ENCODE measurements at regions not wholly inside any gene's neighbourhood (a gene's known extent, or its start where the extent isn't known, plus 50 kb on each side); places are given as distances from the start of the nearest gene placed in this dataset.

- no peak for DNase-seq (ENCODE audit: extremely low read depth, low read depth, low spot score)
Observed at GRCh38 chr12:93279565-93280412, 97.9 kb upstream of the NUDT4 start.

GRCh38 chr12:93287149-93287548 is 90.6 kb upstream of the NUDT4 start:
- DNase-seq (ENCODE audit: extremely low read depth, low read depth, low spot score): no peak

GRCh38 chr12:93288626-93289025 is 89.1 kb upstream of the NUDT4 start:
- no peak for DNase-seq (ENCODE audit: extremely low read depth, low read depth, low spot score)

GRCh38 chr12:93290391-93290790 is 87.3 kb upstream of the NUDT4 start:
- DNase-seq (ENCODE audit: extremely low read depth, low read depth, low spot score): no peak

GRCh38 chr12:93292213-93292612 is 85.5 kb upstream of the NUDT4 start:
- DNase-seq (ENCODE audit: extremely low read depth, low read depth, low spot score): no peak

GRCh38 chr12:93292731-93293566 is 84.8 kb upstream of the NUDT4 start:
- DNase-seq (ENCODE audit: extremely low read depth, low read depth, low spot score): no peak

GRCh38 chr12:93297032-93297431 is 80.7 kb upstream of the NUDT4 start:
- DNase-seq (ENCODE audit: extremely low read depth, low read depth, low spot score): no peak

GRCh38 chr12:93297536-93297935 is 80.2 kb upstream of the NUDT4 start:
- DNase-seq (ENCODE audit: extremely low read depth, low read depth, low spot score): no peak

GRCh38 chr12:93299262-93299846 is 78.4 kb upstream of the NUDT4 start:
- DNase-seq (ENCODE audit: extremely low read depth, low read depth, low spot score): no peak

GRCh38 chr12:93300611-93301021 is 77.1 kb upstream of the NUDT4 start:
- no peak for DNase-seq (ENCODE audit: extremely low read depth, low read depth, low spot score)

- no peak for DNase-seq (ENCODE audit: extremely low read depth, low read depth, low spot score)
Observed at GRCh38 chr12:93302331-93303229, 75.1 kb upstream of the NUDT4 start.

- DNase-seq (ENCODE audit: extremely low read depth, low read depth, low spot score): no peak
Observed at GRCh38 chr12:93306636-93307035, 71.1 kb upstream of the NUDT4 start.

GRCh38 chr12:93308281-93308680 is 69.4 kb upstream of the NUDT4 start:
- DNase-seq (ENCODE audit: extremely low read depth, low read depth, low spot score): no peak

GRCh38 chr12:93311827-93312226 is 65.9 kb upstream of the NUDT4 start:
- DNase-seq (ENCODE audit: extremely low read depth, low read depth, low spot score): no peak

GRCh38 chr12:93314177-93314497 is 63.6 kb upstream of the NUDT4 start:
- no peak for DNase-seq (ENCODE audit: extremely low read depth, low read depth, low spot score)

- no peak for DNase-seq (ENCODE audit: extremely low read depth, low read depth, low spot score)
Observed at GRCh38 chr12:93315385-93315906, 62.3 kb upstream of the NUDT4 start.

GRCh38 chr12:93315907-93316622 is 61.7 kb upstream of the NUDT4 start:
- DNase-seq (ENCODE audit: extremely low read depth, low read depth, low spot score): no peak

- no peak for DNase-seq (ENCODE audit: extremely low read depth, low read depth, low spot score)
Observed at GRCh38 chr12:93316623-93316971, 61.1 kb upstream of the NUDT4 start.

GRCh38 chr12:93317227-93317626 is 60.5 kb upstream of the NUDT4 start:
- DNase-seq (ENCODE audit: extremely low read depth, low read depth, low spot score): no peak
